Keratinocyte (primary cell): ENCODE measurements at regions not wholly inside any gene's neighbourhood (a gene's known extent, or its start where the extent isn't known, plus 50 kb on each side); places are given as distances from the start of the nearest gene placed in this dataset.

Experiments
- DNase-seq: peaks from one replicate; pipeline ENCODE4 v3.0.0-alpha.2; 2011; ENCODE audit warnings: low read depth, missing footprints, low spot score
- FAIRE-seq: peaks from 2 replicates; lab custom pipeline; 2011; peaks lifted over from hg19 to GRCh38; lab: Jason Lieb, UNC
- H2AFZ ChIP-seq: 2 replicates; pipeline ENCODE4 v1.6.0; 2012; ENCODE audit warnings: low read length, control low read depth, inconsistent platforms; ENCODE audit not compliant: control insufficient read depth
- H3K27ac ChIP-seq: 2 replicates; pipeline ENCODE4 v1.5.1; 2011; ENCODE audit warnings: low read length; ENCODE audit not compliant: control insufficient read depth, insufficient read depth
- H3K27me3 ChIP-seq: 3 replicates; pipeline ENCODE4 v1.6.0; 2011; ENCODE audit warnings: low read length; ENCODE audit not compliant: control insufficient read depth, insufficient read depth; ENCODE audit errors: extremely low read depth
- H3K36me3 ChIP-seq, 2 experiments: 2 replicates in 1 of 2; 3 replicates in 1 of 2; pipeline ENCODE4 v1.5.1; 2011; ENCODE audit warnings: low read length in 2 of 2, mild to moderate bottlenecking in 1 of 2; ENCODE audit not compliant: control insufficient read depth in 2 of 2, insufficient read depth in 2 of 2; ENCODE audit errors: extremely low read depth in 1 of 2
- H3K4me1 ChIP-seq: 3 replicates; pipeline ENCODE4 v1.5.1; 2011; ENCODE audit warnings: low read length; ENCODE audit not compliant: control insufficient read depth, insufficient read depth; ENCODE audit errors: extremely low read depth
- H3K4me2 ChIP-seq: 3 replicates; pipeline ENCODE4 v1.6.0; 2011; ENCODE audit warnings: low read depth, low read length; ENCODE audit not compliant: control insufficient read depth, insufficient read depth; ENCODE audit errors: extremely low read depth
- H3K4me3 ChIP-seq, 3 experiments: fragments of 200-600 bp in 1 of 3; sonication (generic) in 1 of 3; 2 replicates in 2 of 3; 3 replicates in 1 of 3; pipeline ENCODE4 v1.5.1; 2011 to 2016; ENCODE audit warnings: low read length in 3 of 3, mild to moderate bottlenecking in 3 of 3, control low read depth in 2 of 3, inconsistent platforms in 1 of 3, low read depth in 1 of 3, mixed read lengths in 1 of 3, mixed run types in 1 of 3, moderate library complexity in 1 of 3; ENCODE audit not compliant: control insufficient read depth in 2 of 3, insufficient read depth in 2 of 3; ENCODE audit errors: extremely low read depth in 1 of 3
- H3K79me2 ChIP-seq: 2 replicates; pipeline ENCODE4 v1.6.0; 2012; ENCODE audit warnings: low read length; ENCODE audit not compliant: control insufficient read depth, insufficient read depth
- H3K9ac ChIP-seq: 3 replicates; pipeline ENCODE4 v1.6.0; 2011; ENCODE audit warnings: low read length; ENCODE audit not compliant: control insufficient read depth, insufficient read depth; ENCODE audit errors: extremely low read depth
- H3K9me1 ChIP-seq: 3 replicates; pipeline ENCODE4 v1.6.0; 2011; ENCODE audit warnings: low read length; ENCODE audit not compliant: control insufficient read depth, insufficient read depth; ENCODE audit errors: extremely low read depth
- H3K9me3 ChIP-seq: 2 replicates; pipeline ENCODE4 v1.5.1; 2012; ENCODE audit warnings: low read depth, low read length; ENCODE audit not compliant: control insufficient read depth
- H4K20me1 ChIP-seq: 3 replicates; pipeline ENCODE4 v1.6.0; 2011; ENCODE audit warnings: low read length; ENCODE audit not compliant: control insufficient read depth, insufficient read depth; ENCODE audit errors: extremely low read depth
- EZH2 ChIP-seq: IDR thresholded peaks from one replicate; pipeline ENCODE4 v1.6.1; 2012; ENCODE audit warnings: inconsistent platforms, mild to moderate bottlenecking, low read length, moderate library complexity
- dilution Hi-C: fragments of 300-500 bp; cut with MboI; formaldehyde crosslinking; loops from one replicate; pipeline ENCODE4 v1.7.0; 2020; ENCODE audit warnings: low sequenced_read_pairs; ENCODE audit not compliant: extremely low pct_ligation_motif_present
- TF ChIP-seq, protein P1 (sequence below), 3 experiments: IDR thresholded peaks in 1 of 3; conservative IDR thresholded peaks in 1 of 3; optimal IDR thresholded peaks in 1 of 3; 2 replicates in 2 of 3; 3 replicates in 1 of 3; pipeline versions ENCODE3 to v1.5.1; 2011; ENCODE audit warnings: low read length in 3 of 3, mild to moderate bottlenecking in 3 of 3, moderate library complexity in 2 of 3, control low read depth in 1 of 3, inconsistent platforms in 1 of 3; ENCODE audit not compliant: insufficient read depth in 2 of 3; ENCODE audit errors: extremely low read depth in 1 of 3

DNA sequence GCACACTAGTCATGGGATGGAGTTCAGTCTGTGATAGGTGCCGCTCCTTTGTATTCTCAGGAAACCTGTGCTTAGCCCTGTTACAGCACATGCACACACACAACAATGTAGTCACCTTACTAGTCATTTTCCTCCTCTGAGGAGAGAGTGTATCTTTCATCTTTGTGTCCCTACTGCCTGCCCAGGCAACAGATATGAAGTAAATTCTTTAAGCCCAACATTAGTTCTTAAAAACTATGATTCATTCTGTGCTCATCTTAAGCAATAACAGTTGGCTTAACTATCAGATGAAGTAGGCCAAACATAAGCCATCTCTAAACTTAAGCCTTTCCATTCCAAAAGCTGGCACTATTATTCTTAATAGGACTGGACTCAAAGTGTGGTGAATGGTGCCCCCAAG, 186.5 kb downstream of the LNPK start:
- no peaks in the 10 kb centered on the region for H3K9me1 ChIP-seq
- no peaks in the 10 kb centered on the region for H4K20me1 ChIP-seq
- peaks cover 28% of the 10 kb centered on the region for H3K4me1 ChIP-seq
- no peaks in the 10 kb centered on the region for H3K27me3 ChIP-seq
- dilution Hi-C loops = no loop called here
- H3K4me3 ChIP-seq = no peak overlapping the region
- no peak for TF ChIP-seq EZH2
- TF ChIP-seq, protein P1, sequence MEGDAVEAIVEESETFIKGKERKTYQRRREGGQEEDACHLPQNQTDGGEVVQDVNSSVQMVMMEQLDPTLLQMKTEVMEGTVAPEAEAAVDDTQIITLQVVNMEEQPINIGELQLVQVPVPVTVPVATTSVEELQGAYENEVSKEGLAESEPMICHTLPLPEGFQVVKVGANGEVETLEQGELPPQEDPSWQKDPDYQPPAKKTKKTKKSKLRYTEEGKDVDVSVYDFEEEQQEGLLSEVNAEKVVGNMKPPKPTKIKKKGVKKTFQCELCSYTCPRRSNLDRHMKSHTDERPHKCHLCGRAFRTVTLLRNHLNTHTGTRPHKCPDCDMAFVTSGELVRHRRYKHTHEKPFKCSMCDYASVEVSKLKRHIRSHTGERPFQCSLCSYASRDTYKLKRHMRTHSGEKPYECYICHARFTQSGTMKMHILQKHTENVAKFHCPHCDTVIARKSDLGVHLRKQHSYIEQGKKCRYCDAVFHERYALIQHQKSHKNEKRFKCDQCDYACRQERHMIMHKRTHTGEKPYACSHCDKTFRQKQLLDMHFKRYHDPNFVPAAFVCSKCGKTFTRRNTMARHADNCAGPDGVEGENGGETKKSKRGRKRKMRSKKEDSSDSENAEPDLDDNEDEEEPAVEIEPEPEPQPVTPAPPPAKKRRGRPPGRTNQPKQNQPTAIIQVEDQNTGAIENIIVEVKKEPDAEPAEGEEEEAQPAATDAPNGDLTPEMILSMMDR (optimal IDR thresholded peaks at IDR 0.05 in 1 of 3, IDR thresholded peaks at IDR 0.05 in 1 of 3, conservative IDR thresholded peaks at IDR 0.05 in 1 of 3; ENCODE audit: extremely low read depth in 1 of 3, insufficient read depth in 2 of 3, low read length in 3 of 3) = no peak
- H3K9ac ChIP-seq = peak overlapping the region; percentile 40
- H3K27ac ChIP-seq = peak overlapping the region; percentile 83
- DNase-seq (peak; percentile 70), FAIRE-seq (peak; percentile 61)
- H2AFZ ChIP-seq = peak overlapping the region; percentile 32
- no peaks in the 10 kb centered on the region for H3K36me3 ChIP-seq
- no peaks in the 10 kb centered on the region for H3K79me2 ChIP-seq
- H3K9me3 ChIP-seq = no peaks in the 10 kb centered on the region
- H3K4me2 ChIP-seq = peak overlapping the region; percentile 43

DNA sequence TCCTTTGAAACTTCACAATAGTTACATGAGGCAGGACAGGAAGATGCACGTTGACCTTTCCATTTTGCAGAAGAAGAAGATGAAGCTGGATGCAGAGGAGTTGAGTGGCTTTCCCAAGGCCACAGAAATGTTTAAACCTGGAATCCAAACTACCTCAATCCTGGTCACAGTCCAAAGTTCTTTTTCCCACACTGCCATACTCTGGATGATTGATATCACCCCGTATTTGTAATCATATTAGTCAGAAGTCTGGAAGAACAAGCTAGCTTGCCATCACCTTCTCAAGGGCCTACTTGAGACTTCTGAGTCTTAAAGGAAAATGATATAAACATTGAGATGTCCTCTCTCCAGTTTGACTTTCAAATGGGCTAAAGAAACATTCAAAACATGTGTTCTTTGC, 190.1 kb downstream of the LNPK start:
- dilution Hi-C loops = no loop called here
- Histone ChIP-seq H3K4me3 (no peak overlapping the region), H4K20me1 (no peaks in the 10 kb centered on the region), H3K36me3 (no peaks in the 10 kb centered on the region), H3K9ac (no peak overlapping the region), H2AFZ (no peak overlapping the region), H3K9me1 (no peaks in the 10 kb centered on the region), H3K9me3 (no peaks in the 10 kb centered on the region), H3K79me2 (no peaks in the 10 kb centered on the region), H3K27ac (no peak overlapping the region), H3K4me1 (peaks cover 17% of the 10 kb centered on the region), H3K27me3 (no peaks in the 10 kb centered on the region), H3K4me2 (no peak overlapping the region)
- no peak for DNase-seq
- no peak for FAIRE-seq
- TF ChIP-seq, protein P1 (optimal IDR thresholded peaks at IDR 0.05 in 1 of 3, IDR thresholded peaks at IDR 0.05 in 1 of 3, conservative IDR thresholded peaks at IDR 0.05 in 1 of 3; ENCODE audit: extremely low read depth in 1 of 3, insufficient read depth in 2 of 3, low read length in 3 of 3) = no peak
- no peak for TF ChIP-seq EZH2
